HepG2 (cell line): ENCODE measurements at regions not wholly inside any gene's neighbourhood (a gene's known extent, or its start where the extent isn't known, plus 50 kb on each side); places are given as distances from the start of the nearest gene placed in this dataset.

Experiments
- ASH2L ChIP-seq: fragments of 300-600, 200-600 bp; sonication (generic); IDR thresholded peaks from 2 replicates; pipeline ENCODE4 v1.7.0; 2017; ENCODE audit warnings: low read depth, mild to moderate bottlenecking, moderate library complexity, mixed read lengths, low read length; ENCODE audit not compliant: insufficient read length
- ATRX ChIP-seq: sonication (generic); formaldehyde crosslinking; IDR thresholded peaks from 2 replicates; pipeline ENCODE4 v1.4.0; 2020; ENCODE audit warnings: missing genetic modification reagents, borderline replicate concordance
- CBX1 ChIP-seq: IDR thresholded peaks from one replicate; pipeline ENCODE4 v1.6.1; 2016; ENCODE audit warnings: antibody characterized with exemption, low read depth
- ELF1 ChIP-seq: sonication (generic); formaldehyde crosslinking; IDR thresholded peaks from 2 replicates; pipeline ENCODE4 v1.4.0; 2020; ENCODE audit warnings: missing genetic modification reagents
- ERF ChIP-seq: IDR thresholded peaks from 2 replicates; pipeline ENCODE4 v1.6.1; 2018; ENCODE audit warnings: missing biosample characterization, missing genetic modification reagents
- GFI1 ChIP-seq: sonication (generic); formaldehyde crosslinking; IDR thresholded peaks from 2 replicates; pipeline ENCODE4 v1.5.0; 2020; ENCODE audit warnings: missing genetic modification reagents, mild to moderate bottlenecking, borderline replicate concordance
- HDAC6 ChIP-seq: fragments of 200-600 bp; sonication (generic); IDR thresholded peaks from 2 replicates; pipeline ENCODE4 v1.7.0; 2017; ENCODE audit warnings: mild to moderate bottlenecking, antibody characterized with exemption, low read length, low read depth
- HNF4A ChIP-seq: sonication (generic); formaldehyde crosslinking; IDR thresholded peaks from 2 replicates; pipeline ENCODE4 v1.4.0; 2020; ENCODE audit warnings: missing genetic modification reagents
- IKZF1 ChIP-seq: fragments of 450-650 bp; IDR thresholded peaks from 2 replicates; pipeline ENCODE4 v1.7.1; 2016
- KLF16 ChIP-seq, 2 experiments: sonication (generic) in 1 of 2; formaldehyde crosslinking in 1 of 2; IDR thresholded peaks; 2 replicates each; pipeline versions ENCODE4 v1.6.1 to v1.8.0; 2016 to 2023; ENCODE audit warnings: missing genetic modification reagents in 2 of 2, missing compliant biosample characterization in 1 of 2
- NFKB2 ChIP-seq: sonication (generic); formaldehyde crosslinking; IDR thresholded peaks from 2 replicates; pipeline ENCODE4 v1.4.0; 2020; ENCODE audit warnings: missing genetic modification reagents, borderline replicate concordance
- TBX3 ChIP-seq: fragments of 450-650 bp; IDR thresholded peaks from 2 replicates; pipeline ENCODE4 v1.6.1; 2017; ENCODE audit warnings: antibody characterized with exemption, mild to moderate bottlenecking, inconsistent platforms, borderline replicate concordance
- ZEB1 ChIP-seq: IDR thresholded peaks from 2 replicates; pipeline ENCODE4 v1.6.1; 2012; ENCODE audit warnings: mild to moderate bottlenecking, low read depth, inconsistent platforms; ENCODE audit not compliant: insufficient replicate concordance
- ZNF24 ChIP-seq: fragments of 450-650 bp; IDR thresholded peaks from 2 replicates; pipeline ENCODE4 v1.6.1; 2017; ENCODE audit warnings: antibody characterized with exemption, mild to moderate bottlenecking
- ZNF598 ChIP-seq: sonication (generic); formaldehyde crosslinking; IDR thresholded peaks from 2 replicates; pipeline ENCODE4 v1.5.1; 2020; ENCODE audit warnings: mild to moderate bottlenecking, missing genetic modification reagents, borderline replicate concordance
- ZNF775 ChIP-seq: sonication (generic); formaldehyde crosslinking; IDR thresholded peaks from 2 replicates; pipeline ENCODE4 v1.4.0; 2020; ENCODE audit warnings: missing genetic modification reagents, mild to moderate bottlenecking, moderate library complexity, borderline replicate concordance
- TF ChIP-seq, protein P1 (sequence below): sonication (generic); formaldehyde crosslinking; IDR thresholded peaks from 2 replicates; pipeline ENCODE4 v1.4.0; 2020; ENCODE audit warnings: missing genetic modification reagents
- TF ChIP-seq, protein P2 (sequence below): IDR thresholded peaks from 2 replicates; pipeline ENCODE4 v1.6.1; 2016; ENCODE audit warnings: low read depth, borderline replicate concordance
- TF ChIP-seq, protein P3 (sequence below): sonication (generic); formaldehyde crosslinking; IDR thresholded peaks from 2 replicates; pipeline ENCODE4 v1.5.0; 2020; ENCODE audit warnings: mild to moderate bottlenecking, missing genetic modification reagents, moderate library complexity
- TF ChIP-seq, protein P4 (sequence below): sonication (generic); formaldehyde crosslinking; IDR thresholded peaks from 2 replicates; pipeline ENCODE4 v1.4.0; 2020; ENCODE audit warnings: missing genetic modification reagents

DNA sequence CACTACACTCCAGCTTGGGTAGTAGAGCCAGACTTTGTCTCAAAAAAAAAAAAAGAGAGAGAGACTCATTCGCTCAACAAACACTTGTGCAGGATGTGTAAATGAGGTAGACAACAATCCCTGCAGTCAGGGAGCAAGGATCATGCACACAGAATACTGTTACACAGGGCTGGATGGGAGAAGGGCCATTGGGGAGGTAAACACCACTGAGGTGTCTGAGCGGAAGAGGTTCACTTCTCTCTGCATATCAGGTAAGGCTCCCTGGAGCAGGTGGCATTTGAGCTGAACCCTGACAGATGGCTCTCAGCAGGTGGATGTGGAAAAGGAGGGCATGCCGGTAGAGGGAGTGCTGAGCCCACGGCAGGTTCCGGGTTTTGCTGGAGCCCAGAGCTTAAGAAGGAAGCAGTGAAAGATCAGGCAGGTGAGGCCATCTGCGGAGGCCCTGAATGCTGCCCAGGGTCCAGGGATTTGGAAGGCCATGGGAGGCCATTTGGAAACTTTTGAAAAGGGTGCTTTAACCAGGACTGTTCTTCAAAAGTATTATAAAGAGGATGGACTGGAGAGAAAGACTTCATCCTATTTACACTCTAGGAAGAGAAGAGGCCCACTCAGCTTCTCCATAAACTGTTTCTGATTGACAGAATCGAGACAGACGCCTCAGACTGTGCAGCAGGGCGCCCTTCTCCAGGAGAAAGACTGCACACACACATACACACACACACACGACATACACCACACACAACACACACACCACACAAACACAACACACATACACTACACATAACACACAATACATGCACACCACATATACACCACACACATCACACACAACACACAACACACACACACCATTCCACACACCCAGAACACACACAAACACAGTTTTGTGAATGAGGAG lies 199.4 kb downstream of the USP12 start (continued):
- TF ChIP-seq, protein P1, sequence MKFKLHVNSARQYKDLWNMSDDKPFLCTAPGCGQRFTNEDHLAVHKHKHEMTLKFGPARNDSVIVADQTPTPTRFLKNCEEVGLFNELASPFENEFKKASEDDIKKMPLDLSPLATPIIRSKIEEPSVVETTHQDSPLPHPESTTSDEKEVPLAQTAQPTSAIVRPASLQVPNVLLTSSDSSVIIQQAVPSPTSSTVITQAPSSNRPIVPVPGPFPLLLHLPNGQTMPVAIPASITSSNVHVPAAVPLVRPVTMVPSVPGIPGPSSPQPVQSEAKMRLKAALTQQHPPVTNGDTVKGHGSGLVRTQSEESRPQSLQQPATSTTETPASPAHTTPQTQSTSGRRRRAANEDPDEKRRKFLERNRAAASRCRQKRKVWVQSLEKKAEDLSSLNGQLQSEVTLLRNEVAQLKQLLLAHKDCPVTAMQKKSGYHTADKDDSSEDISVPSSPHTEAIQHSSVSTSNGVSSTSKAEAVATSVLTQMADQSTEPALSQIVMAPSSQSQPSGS (CRISPR knock-in tag), result peak; percentile 19; the same call in 1 of the 2 replicates
- TF ChIP-seq, protein P2, sequence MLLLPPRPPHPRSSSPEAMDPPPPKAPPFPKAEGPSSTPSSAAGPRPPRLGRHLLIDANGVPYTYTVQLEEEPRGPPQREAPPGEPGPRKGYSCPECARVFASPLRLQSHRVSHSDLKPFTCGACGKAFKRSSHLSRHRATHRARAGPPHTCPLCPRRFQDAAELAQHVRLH (CRISPR knock-in tag), result no peak
- TF ChIP-seq ATRX (CRISPR knock-in tag), result no peak
- TF ChIP-seq ZNF598, result no peak
- peak; percentile 22; the same call in 1 of the 2 replicates for TF ChIP-seq HNF4A (CRISPR knock-in tag)
- TF ChIP-seq, protein P3, sequence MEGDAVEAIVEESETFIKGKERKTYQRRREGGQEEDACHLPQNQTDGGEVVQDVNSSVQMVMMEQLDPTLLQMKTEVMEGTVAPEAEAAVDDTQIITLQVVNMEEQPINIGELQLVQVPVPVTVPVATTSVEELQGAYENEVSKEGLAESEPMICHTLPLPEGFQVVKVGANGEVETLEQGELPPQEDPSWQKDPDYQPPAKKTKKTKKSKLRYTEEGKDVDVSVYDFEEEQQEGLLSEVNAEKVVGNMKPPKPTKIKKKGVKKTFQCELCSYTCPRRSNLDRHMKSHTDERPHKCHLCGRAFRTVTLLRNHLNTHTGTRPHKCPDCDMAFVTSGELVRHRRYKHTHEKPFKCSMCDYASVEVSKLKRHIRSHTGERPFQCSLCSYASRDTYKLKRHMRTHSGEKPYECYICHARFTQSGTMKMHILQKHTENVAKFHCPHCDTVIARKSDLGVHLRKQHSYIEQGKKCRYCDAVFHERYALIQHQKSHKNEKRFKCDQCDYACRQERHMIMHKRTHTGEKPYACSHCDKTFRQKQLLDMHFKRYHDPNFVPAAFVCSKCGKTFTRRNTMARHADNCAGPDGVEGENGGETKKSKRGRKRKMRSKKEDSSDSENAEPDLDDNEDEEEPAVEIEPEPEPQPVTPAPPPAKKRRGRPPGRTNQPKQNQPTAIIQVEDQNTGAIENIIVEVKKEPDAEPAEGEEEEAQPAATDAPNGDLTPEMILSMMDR (CRISPR knock-in tag), result peak; percentile 82
- 0 out of 4 replicates have a peak, but pooled peaks of 1 of the 2 experiments have one; percentile 16 for TF ChIP-seq KLF16 (CRISPR knock-in tag; IDR thresholded peaks at IDR 0.05)
- TF ChIP-seq ASH2L, result peak; percentile 17
- peak; percentile 97 for TF ChIP-seq ZEB1
- TF ChIP-seq ZNF775, result no peak
- no peak for TF ChIP-seq CBX1
- TF ChIP-seq HDAC6, result 0 out of 2 replicates have a peak, but pooled peaks have one; percentile 56
- TF ChIP-seq ELF1 (CRISPR knock-in tag), result peak; percentile 77
- no peak for TF ChIP-seq GFI1 (CRISPR knock-in tag)
- TF ChIP-seq IKZF1, result no peak
- peak; percentile 68; the same call in 1 of the 2 replicates for TF ChIP-seq TBX3
- TF ChIP-seq ZNF24, result no peak
- TF ChIP-seq NFKB2 (CRISPR knock-in tag), result no peak
- TF ChIP-seq ERF (CRISPR knock-in tag), result peak; percentile 45; the same call in 1 of the 2 replicates
- TF ChIP-seq, protein P4, sequence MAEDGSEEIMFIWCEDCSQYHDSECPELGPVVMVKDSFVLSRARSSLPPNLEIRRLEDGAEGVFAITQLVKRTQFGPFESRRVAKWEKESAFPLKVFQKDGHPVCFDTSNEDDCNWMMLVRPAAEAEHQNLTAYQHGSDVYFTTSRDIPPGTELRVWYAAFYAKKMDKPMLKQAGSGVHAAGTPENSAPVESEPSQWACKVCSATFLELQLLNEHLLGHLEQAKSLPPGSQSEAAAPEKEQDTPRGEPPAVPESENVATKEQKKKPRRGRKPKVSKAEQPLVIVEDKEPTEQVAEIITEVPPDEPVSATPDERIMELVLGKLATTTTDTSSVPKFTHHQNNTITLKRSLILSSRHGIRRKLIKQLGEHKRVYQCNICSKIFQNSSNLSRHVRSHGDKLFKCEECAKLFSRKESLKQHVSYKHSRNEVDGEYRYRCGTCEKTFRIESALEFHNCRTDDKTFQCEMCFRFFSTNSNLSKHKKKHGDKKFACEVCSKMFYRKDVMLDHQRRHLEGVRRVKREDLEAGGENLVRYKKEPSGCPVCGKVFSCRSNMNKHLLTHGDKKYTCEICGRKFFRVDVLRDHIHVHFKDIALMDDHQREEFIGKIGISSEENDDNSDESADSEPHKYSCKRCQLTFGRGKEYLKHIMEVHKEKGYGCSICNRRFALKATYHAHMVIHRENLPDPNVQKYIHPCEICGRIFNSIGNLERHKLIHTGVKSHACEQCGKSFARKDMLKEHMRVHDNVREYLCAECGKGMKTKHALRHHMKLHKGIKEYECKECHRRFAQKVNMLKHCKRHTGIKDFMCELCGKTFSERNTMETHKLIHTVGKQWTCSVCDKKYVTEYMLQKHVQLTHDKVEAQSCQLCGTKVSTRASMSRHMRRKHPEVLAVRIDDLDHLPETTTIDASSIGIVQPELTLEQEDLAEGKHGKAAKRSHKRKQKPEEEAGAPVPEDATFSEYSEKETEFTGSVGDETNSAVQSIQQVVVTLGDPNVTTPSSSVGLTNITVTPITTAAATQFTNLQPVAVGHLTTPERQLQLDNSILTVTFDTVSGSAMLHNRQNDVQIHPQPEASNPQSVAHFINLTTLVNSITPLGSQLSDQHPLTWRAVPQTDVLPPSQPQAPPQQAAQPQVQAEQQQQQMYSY (CRISPR knock-in tag), result peak; percentile 94
